ENCODE measurements at regions not wholly inside any gene's neighbourhood (a gene's known extent, or its start where the extent isn't known, plus 50 kb on each side); places are given as distances from the start of the nearest gene placed in this dataset.
A peak's percentile ranks its signal among the peaks of the same experiment; 100 is the strongest.

DNA sequence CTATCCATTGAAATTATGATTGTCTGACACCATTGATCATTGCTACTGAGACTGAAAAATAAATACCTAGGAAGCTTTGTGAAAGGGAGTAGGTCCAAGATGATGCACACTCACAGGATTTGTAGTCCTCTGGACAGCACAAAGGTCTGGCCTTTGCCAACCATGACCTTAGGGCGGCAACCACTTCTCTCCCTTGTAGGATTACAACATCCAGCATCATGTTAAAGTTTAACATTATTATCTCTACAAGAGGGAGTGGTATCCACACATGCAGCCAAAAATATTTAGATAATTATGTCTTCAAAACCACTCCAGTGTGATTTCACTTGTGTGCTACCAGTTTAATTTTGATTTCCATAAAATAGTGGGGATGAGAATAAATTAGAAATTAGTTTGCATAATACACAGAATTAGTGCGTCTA, 51.1 kb upstream of the NHSL1 start:
- DNase-seq (ENCODE audit: low spot score) = peak; percentile 20

DNA sequence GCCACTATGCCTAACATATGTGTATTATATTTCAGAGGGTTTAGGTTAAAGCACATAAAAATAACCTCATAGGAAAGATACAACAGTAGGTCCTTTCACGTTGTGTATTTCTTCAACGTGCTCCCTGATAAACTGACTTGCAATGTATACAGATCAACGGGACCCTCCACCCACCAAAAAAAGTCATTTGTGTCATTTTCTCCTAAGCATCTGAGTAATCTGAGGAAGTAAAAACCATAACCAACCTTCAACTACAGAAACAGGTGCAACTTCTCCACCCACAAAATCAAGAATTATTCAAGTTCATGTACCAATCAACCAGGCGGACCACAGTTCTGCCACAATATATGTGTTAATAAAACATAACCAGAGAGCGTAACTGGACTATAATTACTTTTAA, 54.9 kb upstream of the NHSL1 start:
- no peak for DNase-seq (ENCODE audit: low spot score)

GRCh38 chr6:138555421-138555988, 56.2 kb upstream of the NHSL1 start:
- peak; percentile 68 for DNase-seq (ENCODE audit: low spot score)

- DNase-seq (ENCODE audit: low spot score) = no peak
These were observed 57.9 kb upstream of the NHSL1 start for GRCh38 chr6:138557147-138557546.

DNA sequence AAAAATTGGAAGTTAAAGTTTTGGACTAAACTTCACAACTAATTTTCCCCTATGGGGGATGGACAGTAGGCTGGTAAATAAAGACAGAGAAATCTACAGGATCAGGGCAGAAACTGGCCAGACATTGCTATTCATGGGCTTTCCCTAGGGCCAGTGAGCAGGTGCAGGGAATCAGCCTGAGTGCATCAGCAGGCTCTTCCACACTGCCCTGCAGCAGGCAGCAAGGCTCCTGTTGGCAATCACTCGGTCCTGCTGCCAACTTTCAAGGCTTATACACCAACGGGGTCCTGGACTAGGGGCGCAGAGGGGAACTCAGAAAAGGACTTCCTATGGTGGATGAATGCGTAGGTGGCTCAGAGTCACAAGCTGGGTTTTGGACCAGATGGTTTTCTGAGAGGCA, 59.8 kb upstream of the NHSL1 start:
- no peak for DNase-seq (ENCODE audit: low spot score)

- no peak for DNase-seq (ENCODE audit: low spot score)
These were observed 61.0 kb upstream of the NHSL1 start for GRCh38 chr6:138560130-138560860.

- DNase-seq (ENCODE audit: low spot score) = no peak
These were observed 63.4 kb upstream of the NHSL1 start for GRCh38 chr6:138562691-138563090.

DNA sequence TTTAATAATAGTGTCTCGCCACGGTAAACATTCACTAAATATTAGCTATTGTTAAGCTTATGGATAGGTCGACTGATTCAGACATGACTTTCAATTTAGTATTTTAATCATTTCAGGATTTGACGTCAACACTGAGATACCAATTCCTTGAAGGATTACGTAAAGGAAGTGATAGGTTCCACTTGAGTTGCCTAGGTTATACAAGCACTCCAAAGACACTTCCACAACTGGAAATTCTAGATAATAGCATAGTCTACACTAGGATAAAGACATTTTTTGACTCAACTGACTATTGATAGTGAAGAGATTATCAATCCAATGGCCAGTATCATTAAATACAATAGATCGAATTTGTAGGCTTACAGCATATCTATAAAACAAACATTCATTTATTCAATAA, 63.9 kb upstream of the NHSL1 start:
- DNase-seq (ENCODE audit: low spot score) = no peak

GRCh38 chr6:138563650-138564049, 64.4 kb upstream of the NHSL1 start:
- peak; percentile 47 for DNase-seq (ENCODE audit: low spot score)

- DNase-seq (ENCODE audit: low spot score) = no peak
These were observed 65.0 kb upstream of the NHSL1 start for GRCh38 chr6:138564170-138564721.

GRCh38 chr6:138567052-138567451, 67.8 kb upstream of the NHSL1 start:
- DNase-seq (ENCODE audit: low spot score) = no peak

- no peak for DNase-seq (ENCODE audit: low spot score)
These were observed 69.7 kb upstream of the NHSL1 start for GRCh38 chr6:138568997-138569396.

DNA sequence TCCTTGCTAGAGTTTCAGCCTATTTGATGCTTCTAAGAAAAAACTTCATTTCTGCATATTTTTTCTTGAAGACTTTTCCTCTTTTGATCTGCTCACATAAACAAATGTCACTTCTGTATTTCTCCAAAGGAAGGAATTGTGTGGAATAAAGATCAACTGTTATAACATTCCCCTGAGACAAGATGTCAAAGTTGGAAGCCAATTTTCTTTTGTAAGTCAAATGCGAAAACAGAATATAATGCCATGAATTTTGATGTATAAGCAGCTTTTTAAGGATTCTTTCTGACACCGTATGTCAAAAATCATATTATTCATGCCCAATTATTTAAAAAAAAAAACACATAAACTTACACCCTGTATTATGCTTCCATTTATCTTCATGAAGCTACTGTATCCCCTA, 70.3 kb upstream of the NHSL1 start:
- no peak for DNase-seq (ENCODE audit: low spot score)

GRCh38 chr6:138569970-138570724, 70.9 kb upstream of the NHSL1 start:
- no peak for DNase-seq (ENCODE audit: low spot score)

DNA sequence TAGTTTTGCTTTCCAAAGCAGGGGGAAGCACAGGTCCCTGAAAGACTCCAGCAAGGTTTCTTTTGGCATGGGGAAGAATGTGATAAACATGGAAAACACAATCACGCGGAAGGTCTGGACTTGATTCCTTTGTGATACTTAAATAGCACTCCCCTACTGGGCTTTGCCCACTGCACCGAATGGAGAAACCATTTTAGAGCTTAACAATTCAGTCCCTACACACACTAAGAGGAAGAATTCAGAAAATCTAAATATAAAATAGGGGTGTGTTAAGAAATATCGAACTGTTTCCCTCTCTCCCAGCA, 71.4 kb upstream of the NHSL1 start:
- DNase-seq (ENCODE audit: low spot score) = no peak

- DNase-seq (ENCODE audit: low spot score) = no peak
These were observed 71.9 kb upstream of the NHSL1 start for GRCh38 chr6:138571181-138571580.

DNA sequence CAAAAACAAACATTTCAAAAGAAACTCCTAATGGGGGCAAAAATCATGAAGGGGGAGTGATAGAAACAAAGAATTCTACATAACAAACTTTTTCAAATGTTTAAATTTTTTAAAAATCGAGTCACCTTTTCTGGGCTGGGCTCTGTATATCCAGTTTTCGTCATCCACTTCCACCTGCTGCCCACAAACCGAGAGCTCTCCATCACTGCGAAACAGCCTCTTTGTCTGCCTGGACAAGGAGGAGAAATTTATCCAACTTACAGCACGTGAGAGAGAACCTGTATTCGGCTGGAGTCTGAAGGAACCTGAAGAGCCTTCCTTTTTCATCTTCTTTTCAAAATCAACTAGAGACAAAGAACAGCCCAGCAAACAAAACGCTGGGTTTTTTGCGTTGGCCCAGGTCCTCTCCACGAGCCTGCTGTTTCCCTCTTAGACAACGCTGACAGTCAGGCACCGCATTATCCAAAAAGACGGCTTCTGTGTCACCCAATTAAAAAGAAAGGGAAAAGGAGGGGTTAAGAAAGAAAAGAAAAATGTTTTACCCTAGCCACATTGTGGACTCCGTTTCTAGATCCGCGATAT, 72.4 kb upstream of the NHSL1 start:
- no peak for DNase-seq (ENCODE audit: low spot score)

GRCh38 chr6:138572167-138572875, 73.0 kb upstream of the NHSL1 start:
- DNase-seq (ENCODE audit: low spot score) = peak; percentile 71

DNA sequence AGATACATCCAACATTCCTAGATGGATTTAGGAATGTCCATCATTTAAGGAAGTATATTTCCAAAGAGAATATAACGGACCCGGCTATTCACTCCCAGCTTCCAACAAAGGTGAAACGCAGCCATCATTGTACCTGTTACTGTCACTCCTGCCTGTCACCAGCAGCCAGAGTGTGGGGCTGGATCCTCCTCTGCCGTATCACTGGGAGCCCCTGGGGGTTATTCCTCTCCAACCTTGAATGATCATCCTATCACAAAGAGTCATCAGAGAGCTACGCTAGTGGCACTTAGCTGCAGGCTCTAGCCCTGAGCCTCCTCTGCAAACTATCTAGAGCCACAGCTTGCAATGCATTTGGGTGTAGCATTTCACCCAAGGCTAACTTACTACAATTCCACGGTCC, 73.6 kb upstream of the NHSL1 start:
- DNase-seq (ENCODE audit: low spot score) = no peak

GRCh38 chr6:138575257-138575656, 76.0 kb upstream of the NHSL1 start:
- DNase-seq (ENCODE audit: low spot score) = no peak

DNA sequence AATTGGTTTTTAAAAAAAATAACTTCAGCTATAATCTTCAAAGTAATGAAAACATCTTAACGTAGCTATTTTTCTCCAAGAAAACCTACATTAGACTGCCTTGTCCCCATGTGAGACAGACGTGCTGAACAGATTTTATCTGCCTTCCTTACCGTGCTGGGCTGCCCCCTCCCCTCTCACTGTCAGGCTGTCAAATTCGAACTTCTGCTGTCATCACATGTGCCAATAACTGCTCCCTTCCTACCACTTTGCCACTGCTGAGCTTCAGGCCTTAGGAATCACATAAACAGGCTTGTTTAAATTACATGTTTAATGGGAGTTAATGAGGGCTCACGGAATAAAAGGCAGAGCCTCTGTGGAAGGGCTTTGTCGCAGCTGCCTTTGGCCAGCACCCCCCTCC, 77.0 kb upstream of the NHSL1 start:
- no peak for DNase-seq (ENCODE audit: low spot score)

Measured in kidney tubule cell (primary cell).